HepG2 (cell line): ENCODE measurements at regions not wholly inside any gene's neighbourhood (a gene's known extent, or its start where the extent isn't known, plus 50 kb on each side); places are given as distances from the start of the nearest gene placed in this dataset.
"Not testable (repeated sequence)": the region's sequence is repeated elsewhere in the genome, so short reads cannot be mapped to it uniquely, and the experiment has no call there.

Experiments used
- POLR2A ChIP-seq, 2 experiments: IDR thresholded peaks; 2 replicates each; pipeline ENCODE4 v1.6.1; 2011; ENCODE audit warnings: low read depth in 2 of 2, low read length in 2 of 2, mild to moderate bottlenecking in 1 of 2, moderate library complexity in 1 of 2; ENCODE audit not compliant: insufficient read depth in 1 of 2
- POLR2AphosphoS5 ChIP-seq: IDR thresholded peaks from 2 replicates; pipeline ENCODE4 v1.6.1; 2012; ENCODE audit warnings: low read depth, low read length

GRCh38 chr4:107409872-107410271 lies 310.2 kb downstream of the PAPSS1 start:
- TF ChIP-seq POLR2A (IDR thresholded peaks at IDR 0.05; ENCODE audit: insufficient read depth in 1 of 2, low read depth in 2 of 2, low read length in 2 of 2); POLR2AphosphoS5: not testable (repeated sequence)
